MCF 10A (cell line): ENCODE measurements at regions not wholly inside any gene's neighbourhood (a gene's known extent, or its start where the extent isn't known, plus 50 kb on each side); places are given as distances from the start of the nearest gene placed in this dataset.
A peak's percentile ranks its signal among the peaks of the same experiment; 100 is the strongest.

ENCODE experiments used
- BruUV-seq: library from RNA; stranded (reverse); fragments of 400-500 nt; replicated peaks from 2 replicates; lab custom pipeline; 2021; lab: Mats Ljungman, UMichigan
- CTCF ChIA-PET: fragments of 300-600 bp; sonication (Branson Sonifier 250); formaldehyde crosslinking; extraction: SDS; loops from one replicate; lab custom pipeline; 2021; ENCODE audit warnings: antibody characterized with exemption, inconsistent platforms; lab: Yijun Ruan, JAX
- POLR2A ChIA-PET: fragments of 300-600, 350-650 bp; sonication (Branson Sonifier 250); formaldehyde crosslinking; extraction: SDS; loops from one replicate; lab custom pipeline; 2020; ENCODE audit warnings: antibody characterized with exemption, inconsistent platforms; lab: Yijun Ruan, JAX
- DNase-seq: peaks from one replicate; pipeline ENCODE4 v3.0.0-alpha.2; 2018; ENCODE audit not compliant: unreplicated experiment
- H3K27ac Mint-ChIP-seq: one replicate; pipeline ENCODE4 v1.8.0; 2022; ENCODE audit warnings: mild to moderate bottlenecking, low read depth, mixed read lengths; ENCODE audit not compliant: unreplicated experiment
- H3K27me3 Mint-ChIP-seq: one replicate; pipeline ENCODE4 v1.8.0; 2022; ENCODE audit warnings: mixed read lengths; ENCODE audit not compliant: insufficient read depth, unreplicated experiment
- H3K36me3 Mint-ChIP-seq: one replicate; pipeline ENCODE4 v1.8.0; 2022; ENCODE audit warnings: mild to moderate bottlenecking, moderate library complexity, mixed read lengths; ENCODE audit not compliant: insufficient read depth, unreplicated experiment
- H3K4me1 Mint-ChIP-seq: one replicate; pipeline ENCODE4 v1.8.0; 2022; ENCODE audit warnings: mixed read lengths; ENCODE audit not compliant: insufficient read depth, unreplicated experiment
- H3K4me3 Mint-ChIP-seq: one replicate; pipeline ENCODE4 v1.8.0; 2022; ENCODE audit warnings: mild to moderate bottlenecking, moderate library complexity, mixed read lengths; ENCODE audit not compliant: unreplicated experiment
- H3K9me3 Mint-ChIP-seq: one replicate; pipeline ENCODE4 v1.8.0; 2022; ENCODE audit warnings: mixed read lengths; ENCODE audit not compliant: unreplicated experiment
- intact Hi-C: fragments of 100-400 bp; cut with micrococcal nuclease; formaldehyde crosslinking; loops from 2 replicates; pipeline ENCODE4 v1.14.1; 2022
- TF ChIP-seq, protein P1 (sequence below): fragments of 200-600 bp; IDR thresholded peaks from one replicate; pipeline ENCODE4 v1.8.0; 2022; ENCODE audit warnings: antibody characterized with exemption, mild to moderate bottlenecking; ENCODE audit not compliant: unreplicated experiment

DNA sequence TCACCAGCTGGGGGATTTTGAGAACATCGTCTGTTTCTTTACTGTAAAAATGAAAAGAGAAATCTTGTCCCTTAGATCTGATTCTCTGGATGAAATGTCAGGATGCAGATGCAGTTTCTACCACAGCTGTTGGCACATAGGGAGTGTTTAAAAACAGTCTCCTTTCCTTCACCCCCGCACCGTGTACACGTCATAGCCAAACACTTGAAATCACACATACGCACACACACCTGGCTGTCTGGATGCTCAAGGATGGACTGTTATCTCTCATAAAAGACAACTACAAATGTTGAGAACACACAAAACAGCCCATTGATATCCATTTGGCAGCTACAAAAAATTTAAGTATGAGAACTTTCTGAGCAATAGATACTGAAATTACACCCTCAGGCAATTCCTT is 275.8 kb upstream of the CLNK start:
- intact Hi-C loops, result no loop called here
- Mint-ChIP-seq H3K27ac (no peak overlapping the region), H3K4me3 (no peak overlapping the region), H3K4me1 (no peaks in the 10 kb centered on the region), H3K9me3 (peaks cover 36% of the 10 kb centered on the region), H3K36me3 (no peaks in the 10 kb centered on the region), H3K27me3 (no peaks in the 10 kb centered on the region)
- no peak for DNase-seq
- TF ChIP-seq, protein P1, sequence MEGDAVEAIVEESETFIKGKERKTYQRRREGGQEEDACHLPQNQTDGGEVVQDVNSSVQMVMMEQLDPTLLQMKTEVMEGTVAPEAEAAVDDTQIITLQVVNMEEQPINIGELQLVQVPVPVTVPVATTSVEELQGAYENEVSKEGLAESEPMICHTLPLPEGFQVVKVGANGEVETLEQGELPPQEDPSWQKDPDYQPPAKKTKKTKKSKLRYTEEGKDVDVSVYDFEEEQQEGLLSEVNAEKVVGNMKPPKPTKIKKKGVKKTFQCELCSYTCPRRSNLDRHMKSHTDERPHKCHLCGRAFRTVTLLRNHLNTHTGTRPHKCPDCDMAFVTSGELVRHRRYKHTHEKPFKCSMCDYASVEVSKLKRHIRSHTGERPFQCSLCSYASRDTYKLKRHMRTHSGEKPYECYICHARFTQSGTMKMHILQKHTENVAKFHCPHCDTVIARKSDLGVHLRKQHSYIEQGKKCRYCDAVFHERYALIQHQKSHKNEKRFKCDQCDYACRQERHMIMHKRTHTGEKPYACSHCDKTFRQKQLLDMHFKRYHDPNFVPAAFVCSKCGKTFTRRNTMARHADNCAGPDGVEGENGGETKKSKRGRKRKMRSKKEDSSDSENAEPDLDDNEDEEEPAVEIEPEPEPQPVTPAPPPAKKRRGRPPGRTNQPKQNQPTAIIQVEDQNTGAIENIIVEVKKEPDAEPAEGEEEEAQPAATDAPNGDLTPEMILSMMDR, result no peak
- ChIA-PET CTCF (no interaction called here), POLR2A (no interaction called here)
- no TSS peak for BruUV-seq

DNA sequence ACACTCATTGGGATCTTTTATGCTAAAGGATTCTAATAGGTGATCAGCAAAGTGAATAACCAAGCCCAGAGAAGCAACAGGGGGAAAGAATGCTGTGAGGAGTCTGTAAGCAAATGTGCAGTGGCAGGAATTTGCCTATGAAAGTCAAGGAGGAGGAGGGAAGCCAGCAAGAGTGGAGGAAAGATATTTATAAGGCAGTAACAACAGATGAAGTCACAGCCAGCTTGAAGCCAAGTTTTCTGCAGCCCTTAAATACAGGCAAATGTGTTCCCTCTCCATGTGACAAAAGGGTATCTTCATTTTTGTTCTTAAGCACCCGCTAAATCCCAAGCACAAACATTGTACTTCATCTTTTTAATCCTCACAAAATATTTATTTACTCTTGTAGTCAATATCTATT is 275.0 kb upstream of the CLNK start:
- Mint-ChIP-seq H3K27me3 (no peaks in the 10 kb centered on the region), H3K4me1 (no peaks in the 10 kb centered on the region), H3K9me3 (peaks cover 31% of the 10 kb centered on the region), H3K36me3 (no peaks in the 10 kb centered on the region), H3K27ac (no peak overlapping the region), H3K4me3 (no peak overlapping the region)
- intact Hi-C loops, result no loop called here
- DNase-seq, result no peak
- POLR2A ChIA-PET, result interaction anchor here (0.6 kb wide), 1 partner anchor 273 kb away, joined by 3 read pairs; no protein-coding TSS in a partner anchor
- CTCF ChIA-PET, result interaction anchor here (1.2 kb wide), 1 partner anchor 460 kb away, joined by 3 read pairs; no protein-coding TSS in a partner anchor
- BruUV-seq, result no TSS peak
- TF ChIP-seq, protein P1, result no peak

DNA sequence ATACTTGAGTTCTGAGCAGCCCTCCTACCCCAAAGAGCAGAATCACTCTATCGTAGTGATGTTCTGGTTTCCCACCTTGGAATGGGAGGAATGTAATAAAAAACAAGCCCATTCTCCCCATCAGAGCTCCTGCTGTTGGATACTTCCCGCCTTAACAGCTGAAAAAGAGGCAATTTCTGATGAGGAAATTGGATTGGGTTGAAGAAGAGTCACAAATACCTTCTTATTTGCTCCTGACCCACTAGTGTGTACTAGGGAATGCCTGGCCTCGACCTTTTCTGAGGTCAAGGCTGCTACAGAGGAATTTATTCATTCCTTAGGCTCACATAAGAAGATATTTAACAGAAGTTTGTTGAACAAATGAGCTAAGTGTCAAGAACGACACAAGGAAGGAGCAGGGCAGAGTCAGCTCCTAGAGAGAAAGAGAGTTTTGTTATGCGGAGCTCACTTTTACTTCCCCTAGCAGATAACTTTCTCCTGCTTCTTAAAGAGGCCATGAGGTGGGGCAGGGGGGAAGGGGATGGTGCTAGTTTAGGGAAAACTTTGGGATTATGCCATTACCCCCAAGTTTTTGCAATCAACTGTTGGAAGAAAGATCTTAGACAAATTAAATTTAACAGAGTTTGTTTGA is 273.8 kb upstream of the CLNK start:
- Mint-ChIP-seq H3K9me3 (peaks cover 24% of the 10 kb centered on the region), H3K4me1 (no peaks in the 10 kb centered on the region), H3K4me3 (no peak overlapping the region), H3K36me3 (no peaks in the 10 kb centered on the region), H3K27ac (no peak overlapping the region), H3K27me3 (no peaks in the 10 kb centered on the region)
- intact Hi-C loops, result no loop called here
- TF ChIP-seq, protein P1, result no peak
- ChIA-PET CTCF (interaction anchor here (0.6 to 1.2 kb wide), 3 partner anchors 15 to 464 kb away, joined by 3 to 4 read pairs (median 3); no protein-coding TSS in a partner anchor), POLR2A (interaction anchor here (0.6 kb wide), 1 partner anchor 13 kb away, joined by 3 read pairs; no protein-coding TSS in a partner anchor)
- no TSS peak for BruUV-seq
- no peak for DNase-seq

DNA sequence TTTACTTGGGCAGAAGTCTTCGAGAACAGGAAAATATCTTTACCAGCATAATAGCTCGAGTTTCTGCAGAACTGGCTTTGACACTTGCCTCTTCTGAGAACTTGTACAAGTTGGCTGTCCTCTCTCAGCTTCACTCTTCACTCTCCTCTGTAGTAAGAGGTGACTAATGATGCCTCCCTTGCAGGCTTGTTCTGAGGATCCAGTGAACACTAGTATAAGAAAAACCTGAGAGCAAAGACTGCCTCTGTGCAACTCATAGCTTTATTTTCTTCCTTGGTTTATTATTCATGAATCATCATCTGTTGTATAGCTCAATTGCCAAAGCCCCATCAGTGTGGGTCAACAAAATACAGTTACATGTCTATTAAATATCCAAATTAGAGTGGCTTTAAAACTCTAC is 266.7 kb upstream of the CLNK start:
- peaks cover 6% of the 10 kb centered on the region for H3K36me3 Mint-ChIP-seq
- H3K27me3 Mint-ChIP-seq, result no peaks in the 10 kb centered on the region
- CTCF ChIA-PET, result interaction anchor here (0.9 kb wide), 2 partner anchors 11 to 768 kb away, joined by 3 to 6 read pairs; no protein-coding TSS in a partner anchor
- POLR2A ChIA-PET, result no interaction called here
- H3K4me3 Mint-ChIP-seq, result no peak overlapping the region
- intact Hi-C loops, result no loop called here
- no TSS peak for BruUV-seq
- no peaks in the 10 kb centered on the region for H3K4me1 Mint-ChIP-seq
- DNase-seq, result peak; percentile 17
- TF ChIP-seq, protein P1, result no peak
- H3K27ac Mint-ChIP-seq, result no peak overlapping the region
- peaks cover 41% of the 10 kb centered on the region for H3K9me3 Mint-ChIP-seq
